H1 (cell line): ENCODE measurements at regions not wholly inside any gene's neighbourhood (a gene's known extent, or its start where the extent isn't known, plus 50 kb on each side); places are given as distances from the start of the nearest gene placed in this dataset.

Experiments
- CTCF ChIA-PET: fragments of 300-600 bp; sonication (Branson Sonifier 250); formaldehyde crosslinking; loops from one replicate; lab custom pipeline; 2021; ENCODE audit not compliant: partially characterized antibody; lab: Charles Lee
- POLR2A ChIA-PET: fragments of 300-600 bp; sonication (Branson Sonifier 250); formaldehyde crosslinking; loops from one replicate; lab custom pipeline; 2021; ENCODE audit warnings: inconsistent platforms; ENCODE audit not compliant: partially characterized antibody; lab: Charles Lee
- DNase-seq, 2 experiments: peaks; one replicate each; pipeline versions ENCODE4 v3.0.0 to v3.0.0-alpha.2; 2010 to 2022; ENCODE audit warnings: low spot score in 2 of 2, low read depth in 1 of 2, mixed read lengths in 1 of 2
- FAIRE-seq: peaks from 2 replicates; lab custom pipeline; 2011; peaks lifted over from hg19 to GRCh38; lab: Jason Lieb, UNC
- H2AFZ ChIP-seq: 2 replicates; pipeline ENCODE4 v1.8.1; 2012; ENCODE audit warnings: low read length, inconsistent platforms
- H2AK5ac ChIP-seq: 2 replicates; pipeline ENCODE4 v1.6.1; 2013; ENCODE audit warnings: low read depth, low read length
- H2BK120ac ChIP-seq: replicated peaks from 2 replicates; pipeline ENCODE3; 2013; ENCODE audit warnings: low read depth, low read length, inconsistent platforms
- H2BK12ac ChIP-seq: 2 replicates; pipeline ENCODE4 v1.6.1; 2013; ENCODE audit warnings: low read depth, low read length
- H2BK15ac ChIP-seq: 2 replicates; pipeline ENCODE4 v1.6.1; 2013; ENCODE audit warnings: low read length
- H2BK20ac ChIP-seq: 2 replicates; pipeline ENCODE4 v1.6.1; 2013; ENCODE audit warnings: low read length
- H2BK5ac ChIP-seq: 2 replicates; pipeline ENCODE4 v1.6.1; 2013; ENCODE audit warnings: low read depth, low read length
- H3K14ac ChIP-seq: 2 replicates; pipeline ENCODE4 v1.6.1; 2013; ENCODE audit warnings: inconsistent platforms; ENCODE audit not compliant: insufficient read length
- H3K18ac ChIP-seq: 2 replicates; pipeline ENCODE4 v1.6.1; 2013; ENCODE audit warnings: low read length; ENCODE audit errors: extremely low read depth
- H3K23ac ChIP-seq: 2 replicates; pipeline ENCODE4 v1.6.1; 2013; ENCODE audit warnings: inconsistent platforms; ENCODE audit not compliant: insufficient read length
- H3K23me2 ChIP-seq: 2 replicates; pipeline ENCODE4 v1.6.1; 2013; ENCODE audit warnings: low read depth, low read length
- H3K27ac ChIP-seq: 2 replicates; pipeline ENCODE4 v1.6.1; 2011; ENCODE audit warnings: low read depth, low read length, inconsistent platforms
- H3K27me3 ChIP-seq, 4 experiments: replicated peaks in 1 of 4; 1 replicate in 1 of 4; 2 replicates in 3 of 4; pipeline versions ENCODE4 v1.6.1 to v1.8.1; 2011 to 2013; ENCODE audit warnings: low read length in 3 of 4, mild to moderate bottlenecking in 3 of 4, inconsistent platforms in 2 of 4, mixed read lengths in 2 of 4, moderate library complexity in 1 of 4; ENCODE audit not compliant: control insufficient read depth in 3 of 4, insufficient read depth in 3 of 4; ENCODE audit errors: extremely low read depth in 1 of 4
- H3K36me3 ChIP-seq, 4 experiments: 2 replicates each; pipeline versions ENCODE4 v1.6.1 to v1.8.1; 2011 to 2013; ENCODE audit warnings: mild to moderate bottlenecking in 4 of 4, low read length in 3 of 4, moderate library complexity in 2 of 4, control low read depth in 1 of 4, inconsistent platforms in 1 of 4; ENCODE audit not compliant: insufficient read depth in 4 of 4, control insufficient read depth in 2 of 4
- H3K4ac ChIP-seq: replicated peaks from 2 replicates; pipeline ENCODE3; 2013; ENCODE audit warnings: low read length, low read depth, mixed read lengths, inconsistent platforms; ENCODE audit not compliant: insufficient read length
- H3K4me1 ChIP-seq, 4 experiments: replicated peaks in 1 of 4; 1 replicate in 1 of 4; 2 replicates in 3 of 4; pipeline versions ENCODE4 v1.6.1 to v1.8.1; 2011 to 2013; ENCODE audit warnings: low read length in 3 of 4, inconsistent platforms in 2 of 4, mixed read lengths in 1 of 4; ENCODE audit not compliant: insufficient read depth in 4 of 4, control insufficient read depth in 3 of 4
- H3K4me2 ChIP-seq, 2 experiments: 2 replicates each; pipeline versions ENCODE4 v1.6.1 to v1.8.1; 2011 to 2013; ENCODE audit warnings: low read depth in 2 of 2, low read length in 2 of 2, control low read depth in 1 of 2, inconsistent platforms in 1 of 2, mild to moderate bottlenecking in 1 of 2; ENCODE audit not compliant: insufficient read depth in 1 of 2
- H3K4me3 ChIP-seq, 4 experiments: fragments of 200-600, 300-600 bp in 1 of 4; sonication (generic), shearing (Covaris generic), sonication (Bioruptor Twin) in 1 of 4; 2 replicates each; pipeline versions ENCODE4 v1.5.1 to v1.8.1; 2011 to 2016; ENCODE audit warnings: low read length in 4 of 4, low read depth in 3 of 4, control low read depth in 2 of 4, inconsistent platforms in 2 of 4, mild to moderate bottlenecking in 2 of 4, mixed read lengths in 1 of 4, moderate library complexity in 1 of 4; ENCODE audit not compliant: insufficient read depth in 2 of 4; ENCODE audit errors: extremely low read depth in 1 of 4
- H3K56ac ChIP-seq: replicated peaks from 2 replicates; pipeline ENCODE3; 2013; ENCODE audit warnings: low read depth, mild to moderate bottlenecking, mixed read lengths, low read length, inconsistent platforms; ENCODE audit not compliant: insufficient read length
- H3K79me1 ChIP-seq: 2 replicates; pipeline ENCODE4 v1.6.1; 2013; ENCODE audit warnings: low read depth, low read length, control low read depth
- H3K79me2 ChIP-seq, 2 experiments: 2 replicates each; pipeline versions ENCODE4 v1.6.1 to v1.8.1; 2012 to 2013; ENCODE audit warnings: low read length in 2 of 2, mild to moderate bottlenecking in 2 of 2, inconsistent platforms in 1 of 2; ENCODE audit not compliant: insufficient read depth in 2 of 2, control insufficient read depth in 1 of 2
- H3K9ac ChIP-seq, 4 experiments: replicated peaks in 1 of 4; 1 replicate in 1 of 4; 2 replicates in 3 of 4; pipeline versions ENCODE4 v1.6.1 to v1.8.1; 2011 to 2013; ENCODE audit warnings: low read depth in 3 of 4, low read length in 3 of 4, control low read depth in 2 of 4, mild to moderate bottlenecking in 2 of 4, moderate library complexity in 2 of 4, inconsistent platforms in 1 of 4; ENCODE audit errors: extremely low read depth in 1 of 4
- H3K9me3 ChIP-seq, 2 experiments: 2 replicates each; pipeline versions ENCODE4 v1.6.1 to v1.8.1; 2012 to 2013; ENCODE audit warnings: mild to moderate bottlenecking in 2 of 2, moderate library complexity in 2 of 2, control low read depth in 1 of 2, inconsistent platforms in 1 of 2, low read depth in 1 of 2, low read length in 1 of 2, mixed read lengths in 1 of 2; ENCODE audit not compliant: insufficient read depth in 2 of 2
- H4K20me1 ChIP-seq, 2 experiments: replicated peaks in 1 of 2; 2 replicates each; pipeline versions ENCODE3 to v1.8.1; 2011 to 2013; ENCODE audit warnings: inconsistent platforms in 2 of 2, low read length in 2 of 2, mild to moderate bottlenecking in 1 of 2; ENCODE audit not compliant: insufficient read depth in 2 of 2, control insufficient read depth in 1 of 2
- H4K5ac ChIP-seq: 2 replicates; pipeline ENCODE4 v1.6.1; 2013; ENCODE audit warnings: low read length, low read depth, mixed read lengths, inconsistent platforms; ENCODE audit not compliant: insufficient read length
- H4K8ac ChIP-seq: 2 replicates; pipeline ENCODE4 v1.8.0; 2013; ENCODE audit warnings: mild to moderate bottlenecking, moderate library complexity, low read length, inconsistent platforms; ENCODE audit not compliant: insufficient read depth; ENCODE audit errors: extremely low read depth
- H4K91ac ChIP-seq: replicated peaks from 2 replicates; pipeline ENCODE3; 2013; ENCODE audit warnings: low read length, mixed read lengths, inconsistent platforms; ENCODE audit not compliant: insufficient read length
- CREB1 ChIP-seq: IDR thresholded peaks from 2 replicates; pipeline ENCODE4 v1.6.1; 2012; ENCODE audit warnings: inconsistent platforms
- EGR1 ChIP-seq: IDR thresholded peaks from 2 replicates; pipeline ENCODE4 v1.6.1; 2011; ENCODE audit warnings: low read depth, low read length, borderline replicate concordance
- GABPA ChIP-seq: IDR thresholded peaks from 2 replicates; pipeline ENCODE4 v1.6.1; 2011; ENCODE audit warnings: mild to moderate bottlenecking, low read length, moderate library complexity, borderline replicate concordance; ENCODE audit not compliant: insufficient read depth
- GTF2F1 ChIP-seq: IDR thresholded peaks from 2 replicates; pipeline ENCODE4 v1.6.1; 2012; ENCODE audit warnings: low read depth, low read length, improper control_type of control experiment, borderline replicate concordance
- PHF8 ChIP-seq: fragments of 200-600 bp; sonication (generic); conservative IDR thresholded peaks from 2 replicates; pipeline ENCODE4 v1.7.1; 2012; ENCODE audit warnings: low read depth, mild to moderate bottlenecking, inconsistent platforms, low read length, moderate library complexity
- RFX5 ChIP-seq: IDR thresholded peaks from 2 replicates; pipeline ENCODE4 v1.6.1; 2011; ENCODE audit warnings: low read depth, low read length, improper control_type of control experiment, borderline replicate concordance
- SRF ChIP-seq: IDR thresholded peaks from 2 replicates; pipeline ENCODE4 v1.6.1; 2011; ENCODE audit warnings: mild to moderate bottlenecking, low read depth, low read length, moderate library complexity
- WGBS, 2 experiments: shearing (Covaris generic) in 1 of 2; methylation state at CpG; one replicate each; pipeline versions ENCODE4 v1.1.6 to v1.1.7; 2013 to 2015; ENCODE audit warnings: low lambda C conversion rate in 2 of 2, mixed read lengths in 2 of 2, inconsistent platforms in 1 of 2, low coverage in 1 of 2, missing lambda C conversion rate in 1 of 2; ENCODE audit not compliant: insufficient replicate concordance in 2 of 2, insufficient coverage in 1 of 2, insufficient read length in 1 of 2; ENCODE audit errors: extremely low coverage in 1 of 2, missing lambda C conversion rate in 1 of 2; 5-methylcytosine and 5-hydroxymethylcytosine counted together

DNA sequence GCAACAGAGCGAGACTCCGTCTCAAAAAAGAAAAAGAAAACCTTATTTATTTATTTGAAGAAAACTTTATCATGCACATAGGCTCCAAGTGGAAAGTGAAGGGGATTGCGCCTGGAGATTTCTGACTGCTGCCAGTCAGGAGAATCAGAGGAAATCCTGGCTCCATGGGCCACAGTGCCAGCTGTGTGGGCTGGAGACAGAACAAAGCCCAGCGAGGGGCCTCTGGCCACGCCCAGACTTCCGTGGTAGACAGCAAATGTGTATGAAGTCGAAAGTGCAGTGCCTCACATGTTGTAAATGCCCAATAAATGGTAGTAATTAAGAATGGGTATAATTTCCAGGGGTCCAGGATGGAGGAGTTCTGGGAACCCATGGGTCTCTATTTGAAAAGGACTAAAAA, 75.8 kb upstream of the WWC1 start:
- no peak overlapping the region for H2BK20ac ChIP-seq
- H3K14ac ChIP-seq = no peak overlapping the region
- no peak overlapping the region for H2BK12ac ChIP-seq
- no peak overlapping the region for H3K9ac ChIP-seq
- H2AK5ac ChIP-seq = no peak overlapping the region
- H2AFZ ChIP-seq = no peak overlapping the region
- H3K56ac ChIP-seq = no peak overlapping the region
- DNase-seq (no peak), FAIRE-seq (no peak)
- no peaks in the 10 kb centered on the region for H3K79me1 ChIP-seq
- H4K8ac ChIP-seq = no peak overlapping the region
- H3K18ac ChIP-seq = no peak overlapping the region
- peaks cover 5 to 17% (median 13%) of the 10 kb centered on the region in 4 experiments; a peak in 6 of 7 replicates for H3K4me1 ChIP-seq
- no peak overlapping the region for H2BK15ac ChIP-seq
- peak overlapping the region; percentile 46; the same call in 1 of the 2 replicates for H2BK5ac ChIP-seq
- TF ChIP-seq PHF8 (no peak), EGR1 (no peak), GTF2F1 (no peak), RFX5 (no peak), CREB1 (no peak), GABPA (no peak), SRF (no peak)
- ChIA-PET CTCF (interaction anchor here (1.7 to 13.7 kb wide), 4 partner anchors 61 to 169 kb away, joined by 4 to 192 read pairs (median 6); no protein-coding TSS in a partner anchor), POLR2A (no interaction called here)
- 68% methylated on average over 7 of the region's 7 CpGs; no CpG with 5 or more reads in 1 of the 2 experiments for WGBS, 2 experiments
- no peaks in the 10 kb centered on the region for H3K27me3 ChIP-seq
- no peaks in the 10 kb centered on the region for H3K79me2 ChIP-seq
- no peaks in the 10 kb centered on the region for H4K20me1 ChIP-seq
- H3K23me2 ChIP-seq = no peaks in the 10 kb centered on the region
- no peak overlapping the region for H3K4me2 ChIP-seq
- H3K36me3 ChIP-seq = no peaks in the 10 kb centered on the region
- H2BK120ac ChIP-seq = no peak overlapping the region
- no peak overlapping the region for H3K23ac ChIP-seq
- no peaks in the 10 kb centered on the region for H3K9me3 ChIP-seq
- no peak overlapping the region for H3K27ac ChIP-seq
- H3K4ac ChIP-seq = no peak overlapping the region
- no peak overlapping the region for H3K4me3 ChIP-seq
- H4K91ac ChIP-seq = no peak overlapping the region
- no peak overlapping the region for H4K5ac ChIP-seq
